Trophoblast cell (in vitro differentiated cells and primary cell): ENCODE measurements at regions not wholly inside any gene's neighbourhood (a gene's known extent, or its start where the extent isn't known, plus 50 kb on each side); places are given as distances from the start of the nearest gene placed in this dataset.

Experiments used
- DNase-seq, 2 donors: peaks; one replicate each; pipeline ENCODE4 v3.0.0-alpha.2; 2016
- H2AFZ ChIP-seq: 2 replicates; pipeline ENCODE4 v1.6.1; 2013; ENCODE audit warnings: low read length, moderate library complexity, mild to moderate bottlenecking; ENCODE audit not compliant: insufficient read depth, poor library complexity
- H2AK5ac ChIP-seq: 2 replicates; pipeline ENCODE4 v1.6.1; 2013; ENCODE audit warnings: mild to moderate bottlenecking, low read length
- H2BK120ac ChIP-seq: 2 replicates; pipeline ENCODE4 v1.6.1; 2013; ENCODE audit warnings: low read length, mild to moderate bottlenecking, moderate library complexity; ENCODE audit not compliant: insufficient read depth, poor library complexity
- H2BK12ac ChIP-seq: 2 replicates; pipeline ENCODE4 v1.6.1; 2013; ENCODE audit warnings: mild to moderate bottlenecking, low read length, moderate library complexity
- H2BK5ac ChIP-seq: 2 replicates; pipeline ENCODE4 v1.6.1; 2013; ENCODE audit warnings: low read length, low read depth, moderate library complexity, mild to moderate bottlenecking; ENCODE audit not compliant: poor library complexity
- H3K14ac ChIP-seq: 2 replicates; pipeline ENCODE4 v1.6.1; 2013; ENCODE audit warnings: mild to moderate bottlenecking, low read length
- H3K18ac ChIP-seq: 2 replicates; pipeline ENCODE4 v1.6.1; 2013; ENCODE audit warnings: mild to moderate bottlenecking, low read length
- H3K23ac ChIP-seq: 2 replicates; pipeline ENCODE4 v1.6.1; 2013; ENCODE audit warnings: low read length
- H3K27ac ChIP-seq: 2 replicates; pipeline ENCODE4 v1.5.1; 2013; ENCODE audit warnings: low read depth, mild to moderate bottlenecking, inconsistent platforms, low read length, moderate library complexity
- H3K27me3 ChIP-seq: 2 replicates; pipeline ENCODE4 v1.6.1; 2013; ENCODE audit warnings: inconsistent platforms, mild to moderate bottlenecking, low read length, moderate library complexity; ENCODE audit not compliant: insufficient read depth
- H3K36me3 ChIP-seq, 2 experiments: 1 replicate in 1 of 2; 2 replicates in 1 of 2; pipeline ENCODE4 v1.6.1; 2013; ENCODE audit warnings: low read length in 2 of 2, mild to moderate bottlenecking in 2 of 2, moderate library complexity in 1 of 2; ENCODE audit not compliant: insufficient read depth in 2 of 2, control insufficient read depth in 1 of 2
- H3K4ac ChIP-seq: 2 replicates; pipeline ENCODE4 v1.6.1; 2013; ENCODE audit warnings: low read depth, mild to moderate bottlenecking, low read length, moderate library complexity
- H3K4me1 ChIP-seq, 2 experiments: 1 replicate in 1 of 2; 2 replicates in 1 of 2; pipeline ENCODE4 v1.6.1; 2013; ENCODE audit warnings: low read length in 2 of 2, mild to moderate bottlenecking in 2 of 2, moderate library complexity in 1 of 2; ENCODE audit not compliant: insufficient read depth in 2 of 2, control insufficient read depth in 1 of 2
- H3K4me2 ChIP-seq: 2 replicates; pipeline ENCODE4 v1.6.1; 2013; ENCODE audit warnings: inconsistent platforms, mild to moderate bottlenecking, low read length, moderate library complexity
- H3K4me3 ChIP-seq: 2 replicates; pipeline ENCODE4 v1.5.1; 2013; ENCODE audit warnings: mild to moderate bottlenecking, low read depth, low read length, inconsistent platforms
- H3K79me1 ChIP-seq: one replicate; pipeline ENCODE4 v1.6.1; 2013; ENCODE audit warnings: low read length
- H3K79me2 ChIP-seq: 2 replicates; pipeline ENCODE4 v1.6.1; 2013; ENCODE audit warnings: low read length, mild to moderate bottlenecking; ENCODE audit not compliant: control insufficient read depth, insufficient read depth, poor library complexity
- H3K9ac ChIP-seq: 2 replicates; pipeline ENCODE4 v1.6.1; 2013; ENCODE audit warnings: mild to moderate bottlenecking, low read length
- H3K9me3 ChIP-seq: 2 replicates; pipeline ENCODE4 v1.6.1; 2013; ENCODE audit warnings: low read depth, mild to moderate bottlenecking, control low read depth, inconsistent platforms, low read length; ENCODE audit not compliant: insufficient read depth
- H4K12ac ChIP-seq: 2 replicates; pipeline ENCODE4 v1.6.1; 2013; ENCODE audit warnings: low read depth, mild to moderate bottlenecking, low read length, moderate library complexity
- H4K8ac ChIP-seq: 2 replicates; pipeline ENCODE4 v1.6.1; 2013; ENCODE audit warnings: low read depth, mild to moderate bottlenecking, low read length, moderate library complexity
- H4K91ac ChIP-seq: one replicate; pipeline ENCODE4 v1.6.1; 2013; ENCODE audit warnings: low read depth, mild to moderate bottlenecking, low read length, moderate library complexity
- WGBS: extraction: QIAGEN DNeasy Blood & Tissue Kit; methylation state at CpG from one replicate; pipeline ENCODE4 v1.1.7; 2013; ENCODE audit warnings: missing lambda C conversion rate; ENCODE audit not compliant: insufficient read length, insufficient coverage; ENCODE audit errors: extremely low coverage; 5-methylcytosine and 5-hydroxymethylcytosine counted together

- H3K4me2 ChIP-seq: no peak overlapping the region
- no peaks in the 10 kb centered on the region for H3K9me3 ChIP-seq
- H2AK5ac ChIP-seq: no peak overlapping the region
- H2BK12ac ChIP-seq: no peak overlapping the region
- WGBS: no CpG with 5 or more reads among the region's 9 CpGs
- H3K4me3 ChIP-seq: no peak overlapping the region
- no peak for DNase-seq
- H3K36me3 ChIP-seq: no peaks in the 10 kb centered on the region
- H3K4me1 ChIP-seq: no peaks in the 10 kb centered on the region
- H3K4ac ChIP-seq: no peak overlapping the region
- no peaks in the 10 kb centered on the region for H3K27me3 ChIP-seq
- no peak overlapping the region for H3K23ac ChIP-seq
- no peak overlapping the region for H2BK5ac ChIP-seq
- no peak overlapping the region for H4K8ac ChIP-seq
- no peak overlapping the region for H4K91ac ChIP-seq
- H3K79me2 ChIP-seq: no peaks in the 10 kb centered on the region
- H3K18ac ChIP-seq: no peak overlapping the region
- H2AFZ ChIP-seq: no peak overlapping the region
- H3K27ac ChIP-seq: no peak overlapping the region
- no peak overlapping the region for H2BK120ac ChIP-seq
- no peak overlapping the region for H4K12ac ChIP-seq
- no peaks in the 10 kb centered on the region for H3K79me1 ChIP-seq
- H3K14ac ChIP-seq: no peak overlapping the region
- H3K9ac ChIP-seq: no peak overlapping the region
These were observed 238.3 kb upstream of the TRIB2 start for GRCh38 chr2:12478151-12479064.

GRCh38 chr2:12479065-12479601, 237.6 kb upstream of the TRIB2 start:
- WGBS: no CpG with 5 or more reads among the region's 1 CpG
- Histone ChIP-seq H3K27ac (no peak overlapping the region), H4K8ac (no peak overlapping the region), H3K9ac (no peak overlapping the region), H4K91ac (no peak overlapping the region), H4K12ac (no peak overlapping the region), H2BK12ac (no peak overlapping the region), H3K4ac (no peak overlapping the region), H2AK5ac (no peak overlapping the region), H3K79me1 (no peaks in the 10 kb centered on the region), H3K4me3 (no peak overlapping the region), H2AFZ (no peak overlapping the region), H3K14ac (no peak overlapping the region), H3K23ac (no peak overlapping the region), H3K18ac (no peak overlapping the region), H3K4me2 (no peak overlapping the region), H3K27me3 (no peaks in the 10 kb centered on the region), H2BK120ac (no peak overlapping the region), H3K9me3 (no peaks in the 10 kb centered on the region), H3K79me2 (no peaks in the 10 kb centered on the region), H2BK5ac (no peak overlapping the region), H3K36me3 (no peaks in the 10 kb centered on the region), H3K4me1 (no peaks in the 10 kb centered on the region)
- DNase-seq: no peak

GRCh38 chr2:12484536-12485115, 232.1 kb upstream of the TRIB2 start:
- Histone ChIP-seq H3K14ac (no peak overlapping the region), H2AFZ (no peak overlapping the region), H3K79me1 (no peaks in the 10 kb centered on the region), H2AK5ac (no peak overlapping the region), H3K27me3 (no peaks in the 10 kb centered on the region), H4K12ac (no peak overlapping the region), H3K79me2 (no peaks in the 10 kb centered on the region), H3K4me3 (no peak overlapping the region), H3K4me1 (peaks cover 0 to 6% of the 10 kb centered on the region in 2 experiments), H2BK12ac (no peak overlapping the region), H3K4me2 (no peak overlapping the region), H3K9ac (no peak overlapping the region), H3K36me3 (no peaks in the 10 kb centered on the region), H3K4ac (no peak overlapping the region), H2BK120ac (no peak overlapping the region), H3K9me3 (no peaks in the 10 kb centered on the region), H4K8ac (no peak overlapping the region), H2BK5ac (no peak overlapping the region), H3K23ac (no peak overlapping the region), H3K18ac (no peak overlapping the region), H3K27ac (no peak overlapping the region), H4K91ac (no peak overlapping the region)
- DNase-seq: no peak
- WGBS: no CpG with 5 or more reads among the region's 3 CpGs

GRCh38 chr2:12486205-12487118, 230.3 kb upstream of the TRIB2 start:
- H3K36me3 ChIP-seq: no peaks in the 10 kb centered on the region
- no peak overlapping the region for H3K18ac ChIP-seq
- H2AFZ ChIP-seq: no peak overlapping the region
- H4K91ac ChIP-seq: no peak overlapping the region
- no CpG with 5 or more reads among the region's 9 CpGs for WGBS
- H2BK120ac ChIP-seq: no peak overlapping the region
- H3K9ac ChIP-seq: no peak overlapping the region
- H3K79me2 ChIP-seq: no peaks in the 10 kb centered on the region
- H3K14ac ChIP-seq: no peak overlapping the region
- no peak overlapping the region for H2BK5ac ChIP-seq
- H3K79me1 ChIP-seq: no peaks in the 10 kb centered on the region
- H3K4me2 ChIP-seq: no peak overlapping the region
- no peak overlapping the region for H3K4me3 ChIP-seq
- no peak overlapping the region for H4K8ac ChIP-seq
- H4K12ac ChIP-seq: no peak overlapping the region
- H2BK12ac ChIP-seq: no peak overlapping the region
- no peaks in the 10 kb centered on the region for H3K9me3 ChIP-seq
- H3K27ac ChIP-seq: no peak overlapping the region
- peaks cover 0 to 6% of the 10 kb centered on the region in 2 experiments for H3K4me1 ChIP-seq
- H3K27me3 ChIP-seq: no peaks in the 10 kb centered on the region
- peak in 1 of 2 donors; percentile 27 for DNase-seq
- no peak overlapping the region for H3K23ac ChIP-seq
- no peak overlapping the region for H2AK5ac ChIP-seq
- H3K4ac ChIP-seq: no peak overlapping the region
